Pons (tissue), 1 donor: ENCODE measurements at regions not wholly inside any gene's neighbourhood (a gene's known extent, or its start where the extent isn't known, plus 50 kb on each side); places are given as distances from the start of the nearest gene placed in this dataset.

Experiments used
- DNase-seq: peaks from one replicate; pipeline ENCODE4 v3.0.0-alpha.2; 2016; ENCODE audit warnings: low spot score

GRCh38 chr1:212526111-212526491, 82.5 kb upstream of the ATF3 start:
- DNase-seq = no peak

- no peak for DNase-seq
Observed at GRCh38 chr1:212528501-212528900, 80.1 kb upstream of the ATF3 start.

- DNase-seq = peak; percentile 65
Observed at GRCh38 chr1:212529211-212529741, 79.3 kb upstream of the ATF3 start.

DNA sequence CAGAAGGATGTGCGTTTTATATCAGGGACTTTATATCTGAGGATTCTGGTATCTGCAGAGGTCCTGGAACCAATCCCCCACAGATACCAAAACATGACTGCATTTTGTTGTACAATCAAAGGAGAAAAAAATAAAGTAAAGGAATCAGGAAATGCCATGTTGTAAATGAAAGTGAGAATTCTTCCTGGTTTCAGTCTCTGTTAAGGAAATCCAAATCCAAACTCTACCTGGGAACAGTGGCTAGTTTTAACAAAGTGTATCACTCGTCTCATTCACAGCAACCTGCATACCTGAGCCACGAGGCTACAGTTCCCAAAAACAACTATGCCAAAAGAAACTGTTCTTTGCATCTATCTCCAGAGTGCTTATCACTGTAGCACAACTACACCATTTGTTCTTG, 77.3 kb upstream of the ATF3 start:
- DNase-seq = no peak

DNA sequence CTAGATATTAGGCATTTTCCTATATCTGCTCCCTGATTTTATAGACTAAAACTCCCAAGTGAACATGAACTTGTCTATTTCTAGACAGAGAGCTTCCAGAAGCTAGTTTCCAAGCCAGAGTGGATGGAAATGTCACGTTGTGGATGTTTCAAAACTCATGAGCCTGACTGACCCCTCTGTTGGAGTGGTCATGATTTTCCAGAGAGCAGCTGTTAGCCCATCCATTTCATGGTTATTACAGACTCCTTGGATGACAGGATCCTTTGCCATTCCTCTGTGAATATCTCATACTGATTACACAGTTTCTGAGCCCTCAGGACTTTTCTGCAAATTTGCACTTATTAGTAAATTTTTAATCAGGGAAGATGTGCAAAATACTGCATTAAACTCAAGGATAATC, 76.8 kb upstream of the ATF3 start:
- no peak for DNase-seq

GRCh38 chr1:212532469-212533147, 76.0 kb upstream of the ATF3 start:
- no peak for DNase-seq

- DNase-seq = no peak
Observed at GRCh38 chr1:212533148-212533517, 75.4 kb upstream of the ATF3 start.

DNA sequence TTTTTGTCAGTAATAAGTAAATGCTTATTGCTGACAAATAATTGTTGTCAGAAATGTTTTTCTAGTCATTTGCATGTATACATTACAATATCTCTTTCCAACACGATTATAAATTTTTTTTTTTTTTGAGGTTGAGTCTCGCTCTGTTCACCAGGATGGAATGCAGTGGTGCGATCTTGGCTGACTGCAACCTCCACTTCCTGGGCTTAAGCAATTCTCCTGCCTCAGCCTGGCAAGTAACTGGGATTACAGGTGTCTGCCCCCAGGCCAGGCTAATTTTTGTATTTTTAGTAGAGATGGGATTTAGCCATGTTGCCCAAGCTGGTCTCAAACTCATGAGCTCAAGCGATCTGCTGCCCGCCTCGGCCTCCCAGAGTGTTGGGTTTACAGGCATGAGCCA, 72.0 kb upstream of the ATF3 start:
- DNase-seq = no peak

DNA sequence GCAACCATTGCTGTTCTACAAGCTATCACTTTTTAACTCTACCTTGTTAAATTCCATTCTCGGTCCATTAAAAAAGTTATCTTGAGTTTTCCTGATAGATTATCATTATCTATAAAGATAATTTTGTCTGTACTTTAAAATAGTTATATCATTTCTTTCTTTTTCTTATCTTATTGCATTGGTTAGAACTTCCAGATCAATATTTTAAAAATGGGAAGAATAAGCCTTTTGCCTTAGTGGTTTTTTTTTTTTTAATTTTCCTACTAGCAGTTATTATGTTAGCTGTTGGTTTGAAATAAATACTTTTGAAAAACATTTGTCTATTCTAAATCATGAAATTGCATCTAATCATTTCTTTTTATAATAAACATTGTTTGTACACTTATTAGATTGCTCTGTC, 71.0 kb upstream of the ATF3 start:
- DNase-seq = no peak

DNA sequence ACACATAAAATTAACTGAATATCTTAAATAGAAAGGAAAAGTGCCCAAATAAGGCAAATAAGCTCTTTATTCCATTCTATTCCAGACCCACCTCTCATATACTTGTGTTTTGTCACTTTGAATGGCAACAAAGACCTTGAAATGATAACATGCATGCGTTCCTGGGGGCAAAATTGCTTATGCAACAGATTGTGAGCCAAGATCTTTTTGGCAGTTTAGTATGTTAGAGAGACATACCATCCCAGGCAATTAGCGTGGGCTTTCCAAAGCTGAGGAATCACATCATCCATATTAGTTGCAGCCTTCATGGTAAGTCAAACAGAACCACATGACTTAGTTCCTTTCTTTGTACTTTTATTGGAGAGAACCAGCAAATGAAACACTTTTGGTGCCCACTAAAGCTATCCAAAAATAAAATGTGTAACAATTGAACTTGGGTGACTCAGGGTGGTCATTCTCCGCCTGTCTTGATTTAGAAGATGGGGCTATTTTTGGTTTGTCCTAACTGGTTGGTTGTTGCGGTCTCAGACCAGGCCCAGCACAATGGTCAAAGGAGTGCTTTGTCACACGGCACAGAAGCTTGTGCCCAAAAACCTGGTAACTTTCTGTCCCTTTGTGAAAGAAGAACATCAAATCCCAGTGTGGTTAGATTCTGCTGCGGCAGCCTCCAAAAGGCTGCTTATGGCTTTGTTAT, 68.7 kb upstream of the ATF3 start:
- peak; percentile 72 for DNase-seq

GRCh38 chr1:212542761-212543187, 65.8 kb upstream of the ATF3 start:
- peak; percentile 88 for DNase-seq

- no peak for DNase-seq
Observed at GRCh38 chr1:212544110-212544509, 64.5 kb upstream of the ATF3 start.

DNA sequence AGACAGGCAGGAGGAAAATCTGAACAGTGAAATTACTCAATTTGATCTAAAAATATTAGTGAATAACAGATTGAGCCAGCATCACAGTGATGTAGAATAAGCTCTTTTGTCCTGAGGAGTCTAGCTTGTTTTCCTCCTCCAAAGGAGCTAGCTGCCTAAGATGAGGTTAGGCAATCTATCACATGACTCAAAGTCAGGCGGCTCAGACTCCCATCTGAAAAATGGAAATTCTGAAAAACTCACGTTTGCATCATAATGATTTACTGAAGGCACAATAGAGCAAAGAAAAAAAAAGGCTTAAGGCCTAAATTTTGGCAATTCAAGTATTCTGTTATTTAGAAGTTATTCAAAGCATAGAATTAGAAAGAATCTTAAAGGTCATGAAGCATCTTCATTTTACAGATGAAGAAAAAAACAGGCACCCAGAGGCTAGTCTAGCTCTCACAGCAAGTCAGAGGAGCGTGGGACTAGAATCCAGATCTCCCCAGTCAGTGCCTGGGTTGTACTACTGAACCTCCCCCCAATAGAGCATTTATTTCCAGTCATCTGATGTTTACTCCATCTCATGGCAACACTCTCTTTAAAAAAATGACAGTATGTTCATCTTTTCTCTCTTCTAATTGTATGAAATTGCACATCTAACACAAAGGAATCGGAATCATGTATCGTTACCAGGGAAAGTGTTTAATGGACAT, 62.5 kb upstream of the ATF3 start:
- peak; percentile 67 for DNase-seq

DNA sequence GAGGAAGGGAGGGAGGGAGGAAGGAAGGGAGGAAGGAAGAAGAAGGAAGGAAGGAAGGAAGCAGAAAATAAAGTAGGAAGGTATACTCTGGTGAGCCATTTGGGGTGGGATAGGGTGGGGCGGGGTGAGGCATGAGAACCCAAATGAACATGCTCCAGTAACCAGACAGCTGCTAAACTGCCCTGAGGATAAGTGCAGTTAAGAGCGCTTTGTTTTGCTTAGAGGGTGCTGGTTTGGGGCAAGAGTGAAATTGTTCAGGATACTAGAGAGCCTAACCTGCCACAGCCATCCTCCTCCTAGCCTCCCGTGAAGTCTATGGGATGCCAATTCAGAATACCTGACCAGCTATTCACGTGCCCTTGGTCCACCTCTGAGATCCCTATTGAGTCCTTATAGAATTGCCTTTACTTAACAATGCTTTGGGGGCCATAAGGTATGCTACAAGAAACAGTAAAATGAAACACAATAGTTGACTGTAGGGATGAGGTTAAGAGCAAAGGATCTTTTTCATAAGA, 59.0 kb upstream of the ATF3 start:
- DNase-seq = no peak

DNA sequence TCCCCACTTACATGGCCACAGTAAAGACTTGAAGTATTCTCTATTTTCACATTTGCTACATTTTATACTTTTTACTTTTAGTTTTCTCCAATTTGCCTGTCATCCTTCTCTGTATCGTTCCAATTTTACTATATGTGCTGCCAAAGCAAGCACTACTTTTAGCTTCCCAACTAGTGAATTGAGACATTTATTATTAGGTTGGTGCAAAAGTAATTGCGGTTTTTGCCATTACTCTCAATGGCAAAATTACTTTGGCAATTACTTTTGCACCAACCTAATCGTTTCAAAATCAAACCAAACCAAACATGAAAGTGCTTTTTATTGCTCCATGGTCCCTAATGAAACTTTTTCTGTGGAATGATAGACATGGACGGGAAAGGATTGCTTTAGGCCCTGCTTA, 56.6 kb upstream of the ATF3 start:
- no peak for DNase-seq

- DNase-seq = no peak
Observed at GRCh38 chr1:212553676-212554075, 54.9 kb upstream of the ATF3 start.

- DNase-seq = no peak
Observed at GRCh38 chr1:212554401-212554800, 54.2 kb upstream of the ATF3 start.

GRCh38 chr1:212555426-212555825, 53.1 kb upstream of the ATF3 start:
- no peak for DNase-seq

- DNase-seq = no peak
Observed at GRCh38 chr1:212556822-212557549, 51.6 kb upstream of the ATF3 start.

- DNase-seq = no peak
Observed at GRCh38 chr1:212557739-212558692, 50.5 kb upstream of the ATF3 start.
